Right lobe of liver (tissue), 4 donors: ENCODE measurements at regions not wholly inside any gene's neighbourhood (a gene's known extent, or its start where the extent isn't known, plus 50 kb on each side); places are given as distances from the start of the nearest gene placed in this dataset.

Experiments used
- CTCF ChIP-seq, 4 donors: fragments of 200-600 bp in 3 of 4; fragments of 450-650 bp in 1 of 4; IDR thresholded peaks; one replicate each; pipeline versions ENCODE4 v1.5.1 to v1.8.0; 2016 to 2022; ENCODE audit warnings: antibody characterized with exemption in 4 of 4, mild to moderate bottlenecking in 2 of 4
- POLR2A ChIP-seq: fragments of 450-650 bp; IDR thresholded peaks from one replicate; pipeline ENCODE4 v1.6.1; 2017; ENCODE audit warnings: antibody characterized with exemption, mild to moderate bottlenecking
- donor health status: DM: no; HTN: no; CAD: no.
- donor health status: DM: no; HTN: no; CAD: no.
- donor health status: DM: no; HTN: yes; CAD: no.

- TF ChIP-seq CTCF (IDR thresholded peaks at IDR 0.05) (no peak), POLR2A (no peak)
Measured at GRCh38 chr6:113412589-113413357, 444.4 kb upstream of the MARCKS start.
